Liver (tissue), 8 donors: ENCODE measurements at regions not wholly inside any gene's neighbourhood (a gene's known extent, or its start where the extent isn't known, plus 50 kb on each side); places are given as distances from the start of the nearest gene placed in this dataset.

Source experiments
- DNase-seq: peaks from one replicate; pipeline ENCODE4 v3.0.0-alpha.2; 2017; ENCODE audit warnings: low spot score
- H3K27ac ChIP-seq, 2 donors: one replicate each; pipeline ENCODE4 v1.7.0; 2013; ENCODE audit warnings: inconsistent platforms in 2 of 2, low read length in 2 of 2, control low read depth in 1 of 2, low read depth in 1 of 2, mild to moderate bottlenecking in 1 of 2
- H3K27me3 ChIP-seq, 4 donors: one replicate each; pipeline versions ENCODE4 v1.6.1 to v1.7.0; 2013; ENCODE audit warnings: low read length in 3 of 4, inconsistent platforms in 1 of 4, mild to moderate bottlenecking in 1 of 4, moderate library complexity in 1 of 4; ENCODE audit not compliant: control insufficient read depth in 4 of 4, insufficient read depth in 4 of 4
- H3K36me3 ChIP-seq, 4 donors: one replicate each; pipeline versions ENCODE4 v1.6.1 to v1.7.0; 2013; ENCODE audit warnings: low read length in 3 of 4, mild to moderate bottlenecking in 3 of 4, low read depth in 1 of 4, moderate library complexity in 1 of 4; ENCODE audit not compliant: control insufficient read depth in 4 of 4, insufficient read depth in 3 of 4
- H3K4me1 ChIP-seq, 4 donors: one replicate each; pipeline versions ENCODE4 v1.6.1 to v1.7.0; 2013; ENCODE audit warnings: low read length in 3 of 4, mild to moderate bottlenecking in 3 of 4, moderate library complexity in 1 of 4; ENCODE audit not compliant: control insufficient read depth in 4 of 4, insufficient read depth in 4 of 4
- H3K4me3 ChIP-seq, 3 donors: one replicate each; pipeline versions ENCODE4 v1.6.1 to v1.7.0; 2013; ENCODE audit warnings: low read length in 3 of 3, control low read depth in 1 of 3, low read depth in 1 of 3, mild to moderate bottlenecking in 1 of 3
- H3K9ac ChIP-seq, 2 donors: one replicate each; pipeline ENCODE4 v1.7.0; 2013; ENCODE audit warnings: low read length in 2 of 2, mild to moderate bottlenecking in 2 of 2, moderate library complexity in 2 of 2, control low read depth in 1 of 2, low read depth in 1 of 2
- H3K9me3 ChIP-seq, 4 donors: one replicate each; pipeline versions ENCODE4 v1.6.1 to v1.7.0; 2013; ENCODE audit warnings: low read length in 3 of 4; ENCODE audit not compliant: control insufficient read depth in 4 of 4
- ATF3 ChIP-seq: IDR thresholded peaks from 2 replicates; pipeline ENCODE4 v1.6.1; 2016; ENCODE audit warnings: antibody characterized with exemption
- CTCF ChIP-seq: fragments of 150-350 bp; IDR thresholded peaks from 2 replicates; pipeline ENCODE4 v1.5.1; 2017; ENCODE audit warnings: improper control_type of control experiment, low read depth, low read length; ENCODE audit not compliant: missing input control
- EGR1 ChIP-seq, 2 donors: IDR thresholded peaks; 2 replicates each; pipeline ENCODE4 v1.6.1; 2016 to 2018; ENCODE audit warnings: antibody characterized with exemption in 2 of 2, low read depth in 2 of 2
- FOXA1 ChIP-seq: IDR thresholded peaks from 2 replicates; pipeline ENCODE4 v1.6.1; 2016; ENCODE audit warnings: antibody characterized with exemption
- FOXA2 ChIP-seq: IDR thresholded peaks from 2 replicates; pipeline ENCODE4 v1.6.1; 2016; ENCODE audit warnings: antibody characterized with exemption
- GABPA ChIP-seq, 2 donors: IDR thresholded peaks in 1 of 2; conservative IDR thresholded peaks in 1 of 2; 2 replicates each; pipeline ENCODE4 v1.6.1; 2016; ENCODE audit warnings: antibody characterized with exemption in 2 of 2, mild to moderate bottlenecking in 1 of 2, moderate library complexity in 1 of 2
- HNF4G ChIP-seq: IDR thresholded peaks from 2 replicates; pipeline ENCODE4 v1.6.1; 2016; ENCODE audit warnings: antibody characterized with exemption
- JUND ChIP-seq, 2 donors: IDR thresholded peaks; 2 replicates each; pipeline ENCODE4 v1.6.1; 2016; ENCODE audit warnings: antibody characterized with exemption in 2 of 2
- RAD21 ChIP-seq, 2 donors: IDR thresholded peaks; 2 replicates each; pipeline ENCODE4 v1.6.1; 2016; ENCODE audit warnings: antibody characterized with exemption in 2 of 2, mild to moderate bottlenecking in 2 of 2
- REST ChIP-seq: IDR thresholded peaks from 2 replicates; pipeline ENCODE4 v1.6.1; 2016; ENCODE audit warnings: antibody characterized with exemption, mild to moderate bottlenecking
- SP1 ChIP-seq: IDR thresholded peaks from 2 replicates; pipeline ENCODE4 v1.6.1; 2018; ENCODE audit warnings: antibody characterized with exemption, mild to moderate bottlenecking
- TAF1 ChIP-seq: conservative IDR thresholded peaks from 2 replicates; pipeline ENCODE4 v1.6.1; 2016; ENCODE audit warnings: antibody characterized with exemption, mild to moderate bottlenecking
- YY1 ChIP-seq: IDR thresholded peaks from 2 replicates; pipeline ENCODE4 v1.6.1; 2016; ENCODE audit warnings: antibody characterized with exemption, mild to moderate bottlenecking
- WGBS: extraction: QIAGEN DNeasy Blood & Tissue Kit; methylation state at CpG from one replicate; pipeline ENCODE4 v1.1.7; 2013; 5-methylcytosine and 5-hydroxymethylcytosine counted together
- TF ChIP-seq, protein P1 (sequence below): IDR thresholded peaks from 2 replicates; pipeline ENCODE4 v1.6.1; 2016; ENCODE audit warnings: antibody characterized with exemption
- donor health status: healthy.
- donor health status: healthy.
- donor health status: healthy.
- donor health status: healthy.
- donor health status: healthy.

GRCh38 chr6:33934731-33935270 is 131.0 kb upstream of the MLN start:
- Histone ChIP-seq H3K4me3 (no peak overlapping the region), H3K4me1 (no peaks in the 10 kb centered on the region), H3K27ac (no peak overlapping the region), H3K27me3 (no peaks in the 10 kb centered on the region), H3K9me3 (no peaks in the 10 kb centered on the region), H3K36me3 (no peaks in the 10 kb centered on the region), H3K9ac (no peak overlapping the region)
- 86% methylated on average over 7 of the region's 7 CpGs for WGBS
- TF ChIP-seq ATF3 (no peak), EGR1 (IDR thresholded peaks at IDR 0.05; ENCODE audit: low read depth in 2 of 2) (no peak), RAD21 (IDR thresholded peaks at IDR 0.05) (no peak), CTCF (no peak), HNF4G (no peak), GABPA (IDR thresholded peaks at IDR 0.05 in 1 of 2, conservative IDR thresholded peaks at IDR 0.05 in 1 of 2) (no peak), SP1 (no peak), FOXA1 (no peak), JUND (IDR thresholded peaks at IDR 0.05) (no peak), TAF1 (no peak), FOXA2 (no peak), YY1 (no peak), REST (no peak)
- DNase-seq: no peak

DNA sequence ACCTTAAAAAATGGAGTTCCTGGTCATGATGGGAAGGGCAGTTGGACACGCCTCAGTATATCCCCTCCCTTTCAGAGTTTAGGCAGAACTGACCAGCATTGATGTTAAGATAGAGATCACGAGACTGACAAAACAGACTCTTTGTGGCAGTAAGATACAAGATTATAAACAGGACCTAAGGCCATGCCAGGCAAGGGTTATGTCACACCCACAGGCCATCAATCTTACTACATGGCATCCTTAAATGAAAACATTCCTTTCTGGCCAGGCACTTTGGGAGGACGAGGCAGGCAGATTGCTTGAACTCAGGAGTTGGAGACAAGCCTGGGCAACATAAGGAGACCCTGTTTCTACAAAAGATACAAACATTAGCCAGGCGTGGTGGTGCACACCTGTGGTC is 129.3 kb upstream of the MLN start:
- Histone ChIP-seq H3K4me1 (no peaks in the 10 kb centered on the region), H3K27me3 (no peaks in the 10 kb centered on the region), H3K27ac (no peak overlapping the region), H3K9me3 (no peaks in the 10 kb centered on the region), H3K4me3 (no peak overlapping the region), H3K36me3 (no peaks in the 10 kb centered on the region), H3K9ac (no peak overlapping the region)
- no peak for DNase-seq
- 81% methylated on average over 4 of the region's 4 CpGs for WGBS
- no peak for TF ChIP-seq ATF3
- TF ChIP-seq, protein P1, sequence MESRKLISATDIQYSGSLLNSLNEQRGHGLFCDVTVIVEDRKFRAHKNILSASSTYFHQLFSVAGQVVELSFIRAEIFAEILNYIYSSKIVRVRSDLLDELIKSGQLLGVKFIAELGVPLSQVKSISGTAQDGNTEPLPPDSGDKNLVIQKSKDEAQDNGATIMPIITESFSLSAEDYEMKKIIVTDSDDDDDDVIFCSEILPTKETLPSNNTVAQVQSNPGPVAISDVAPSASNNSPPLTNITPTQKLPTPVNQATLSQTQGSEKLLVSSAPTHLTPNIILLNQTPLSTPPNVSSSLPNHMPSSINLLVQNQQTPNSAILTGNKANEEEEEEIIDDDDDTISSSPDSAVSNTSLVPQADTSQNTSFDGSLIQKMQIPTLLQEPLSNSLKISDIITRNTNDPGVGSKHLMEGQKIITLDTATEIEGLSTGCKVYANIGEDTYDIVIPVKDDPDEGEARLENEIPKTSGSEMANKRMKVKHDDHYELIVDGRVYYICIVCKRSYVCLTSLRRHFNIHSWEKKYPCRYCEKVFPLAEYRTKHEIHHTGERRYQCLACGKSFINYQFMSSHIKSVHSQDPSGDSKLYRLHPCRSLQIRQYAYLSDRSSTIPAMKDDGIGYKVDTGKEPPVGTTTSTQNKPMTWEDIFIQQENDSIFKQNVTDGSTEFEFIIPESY: no peak
